SJSA1 (cell line): ENCODE measurements at regions not wholly inside any gene's neighbourhood (a gene's known extent, or its start where the extent isn't known, plus 50 kb on each side); places are given as distances from the start of the nearest gene placed in this dataset.

Source experiments
- DNase-seq, 2 experiments: peaks; one replicate each; pipeline ENCODE4 v3.0.0-alpha.2; 2015 to 2020; ENCODE audit warnings: low spot score in 2 of 2, low read depth in 1 of 2
- H3K27ac ChIP-seq: fragments of 250-450 bp; sonication (Bioruptor Pico); 2 replicates; pipeline ENCODE4 v1.5.1; 2020; ENCODE audit warnings: mild to moderate bottlenecking, moderate library complexity
- H3K27me3 ChIP-seq: fragments of 250-450 bp; sonication (Bioruptor Pico); replicated peaks from 2 replicates; pipeline ENCODE4 v1.5.1; 2020; ENCODE audit warnings: mild to moderate bottlenecking, moderate library complexity
- H3K36me3 ChIP-seq: fragments of 250-450 bp; sonication (Bioruptor Pico); 2 replicates; pipeline ENCODE4 v1.5.1; 2020; ENCODE audit warnings: mild to moderate bottlenecking
- H3K4me1 ChIP-seq: fragments of 250-450 bp; sonication (Bioruptor Pico); replicated peaks from 2 replicates; pipeline ENCODE4 v1.6.1; 2021; ENCODE audit warnings: mild to moderate bottlenecking
- H3K4me3 ChIP-seq: fragments of 250-450 bp; sonication (Bioruptor Pico); 2 replicates; pipeline ENCODE4 v1.5.1; 2020; ENCODE audit warnings: mild to moderate bottlenecking
- H3K9me3 ChIP-seq: fragments of 250-450 bp; sonication (Bioruptor Pico); replicated peaks from 2 replicates; pipeline ENCODE4 v1.5.1; 2020; ENCODE audit warnings: mild to moderate bottlenecking

GRCh38 chr12:43100231-43100630, 451.8 kb downstream of the ADAMTS20 start:
- Histone ChIP-seq H3K4me1 (peaks cover 9% of the 10 kb centered on the region), H3K27me3 (peaks cover 94% of the 10 kb centered on the region), H3K9me3 (no peaks in the 10 kb centered on the region), H3K4me3 (no peak overlapping the region), H3K27ac (no peak overlapping the region), H3K36me3 (no peaks in the 10 kb centered on the region)
- peak; percentile 57 to 62 for DNase-seq

GRCh38 chr12:43099691-43100163, 452.3 kb downstream of the ADAMTS20 start:
- Histone ChIP-seq H3K27me3 (peaks cover 94% of the 10 kb centered on the region), H3K36me3 (no peaks in the 10 kb centered on the region), H3K4me3 (no peak overlapping the region), H3K27ac (no peak overlapping the region), H3K9me3 (0 out of 2 replicates have a peak, but pooled peaks cover 3% of the 10 kb centered on the region), H3K4me1 (peaks cover 7% of the 10 kb centered on the region)
- peak; percentile 80 to 88 for DNase-seq

GRCh38 chr12:43098766-43099550, 453.0 kb downstream of the ADAMTS20 start:
- no peaks in the 10 kb centered on the region for H3K36me3 ChIP-seq
- DNase-seq = peak; percentile 56 to 81
- H3K27ac ChIP-seq = no peak overlapping the region
- H3K4me1 ChIP-seq = peaks cover 3% of the 10 kb centered on the region; the same call in 1 of the 2 replicates
- no peak overlapping the region for H3K4me3 ChIP-seq
- peaks cover 100% of the 10 kb centered on the region for H3K27me3 ChIP-seq
- 0 out of 2 replicates have a peak, but pooled peaks cover 6% of the 10 kb centered on the region for H3K9me3 ChIP-seq

DNA sequence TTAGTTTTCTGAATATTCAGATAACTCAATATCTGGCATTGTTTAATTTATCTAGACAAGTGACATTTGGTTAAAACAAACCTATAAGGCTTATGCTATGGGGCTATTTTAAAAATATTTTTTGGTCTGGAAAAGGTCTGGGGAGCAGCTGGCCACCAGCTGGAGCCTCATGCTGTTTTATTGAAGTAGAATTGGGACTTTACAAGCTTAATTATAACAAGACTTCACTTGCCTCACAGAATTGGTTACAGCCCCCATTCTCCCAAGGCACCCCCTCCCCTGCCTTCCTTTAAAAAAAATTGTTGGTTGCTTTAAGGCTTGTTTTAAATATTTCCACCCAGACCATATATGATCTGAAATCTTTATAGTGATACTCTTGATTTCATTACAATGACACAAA, 453.9 kb downstream of the ADAMTS20 start:
- no peak overlapping the region for H3K4me3 ChIP-seq
- no peak overlapping the region for H3K27ac ChIP-seq
- peaks cover 3% of the 10 kb centered on the region; the same call in 1 of the 2 replicates for H3K4me1 ChIP-seq
- H3K36me3 ChIP-seq = no peaks in the 10 kb centered on the region
- peaks cover 98% of the 10 kb centered on the region for H3K27me3 ChIP-seq
- peak; percentile 69 to 82 for DNase-seq
- 0 out of 2 replicates have a peak, but pooled peaks cover 6% of the 10 kb centered on the region for H3K9me3 ChIP-seq

DNA sequence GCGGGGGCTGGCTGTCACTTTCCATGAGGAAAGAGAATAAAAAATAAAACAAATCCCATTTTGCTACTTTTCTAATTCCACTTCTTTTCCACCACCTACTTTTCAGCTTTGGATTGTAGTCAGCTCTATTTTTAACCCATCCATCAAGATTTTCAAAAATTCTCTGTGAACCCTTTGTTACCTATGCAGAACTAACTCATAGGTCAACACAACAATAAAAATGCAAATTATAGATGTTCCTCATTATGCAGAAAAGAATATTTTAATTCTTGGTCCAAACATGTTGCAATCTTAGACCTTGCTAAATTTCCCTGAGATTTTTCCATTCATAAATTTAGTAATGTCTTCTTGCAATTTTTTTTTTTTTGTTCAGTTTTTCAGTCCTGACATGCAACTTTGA, 454.5 kb downstream of the ADAMTS20 start:
- peaks cover 3% of the 10 kb centered on the region; the same call in 1 of the 2 replicates for H3K4me1 ChIP-seq
- no peak overlapping the region for H3K27ac ChIP-seq
- no peaks in the 10 kb centered on the region for H3K36me3 ChIP-seq
- H3K4me3 ChIP-seq = no peak overlapping the region
- H3K27me3 ChIP-seq = peaks cover 98% of the 10 kb centered on the region
- DNase-seq = peak in 1 of 2 experiments; percentile 83
- 0 out of 2 replicates have a peak, but pooled peaks cover 6% of the 10 kb centered on the region for H3K9me3 ChIP-seq

GRCh38 chr12:43095669-43096280, 456.2 kb downstream of the ADAMTS20 start:
- Histone ChIP-seq H3K27me3 (peaks cover 98% of the 10 kb centered on the region), H3K9me3 (0 out of 2 replicates have a peak, but pooled peaks cover 6% of the 10 kb centered on the region), H3K4me3 (no peak overlapping the region), H3K27ac (no peak overlapping the region), H3K4me1 (peaks cover 3% of the 10 kb centered on the region; the same call in 1 of the 2 replicates), H3K36me3 (no peaks in the 10 kb centered on the region)
- peak; percentile 75 to 81 for DNase-seq

GRCh38 chr12:43094886-43095575, 457.0 kb downstream of the ADAMTS20 start:
- no peak overlapping the region for H3K27ac ChIP-seq
- DNase-seq = peak; percentile 82 to 83
- no peaks in the 10 kb centered on the region for H3K36me3 ChIP-seq
- H3K4me3 ChIP-seq = no peak overlapping the region
- peaks cover 91% of the 10 kb centered on the region for H3K27me3 ChIP-seq
- H3K9me3 ChIP-seq = 0 out of 2 replicates have a peak, but pooled peaks cover 6% of the 10 kb centered on the region
- peaks cover 3% of the 10 kb centered on the region; the same call in 1 of the 2 replicates for H3K4me1 ChIP-seq

DNA sequence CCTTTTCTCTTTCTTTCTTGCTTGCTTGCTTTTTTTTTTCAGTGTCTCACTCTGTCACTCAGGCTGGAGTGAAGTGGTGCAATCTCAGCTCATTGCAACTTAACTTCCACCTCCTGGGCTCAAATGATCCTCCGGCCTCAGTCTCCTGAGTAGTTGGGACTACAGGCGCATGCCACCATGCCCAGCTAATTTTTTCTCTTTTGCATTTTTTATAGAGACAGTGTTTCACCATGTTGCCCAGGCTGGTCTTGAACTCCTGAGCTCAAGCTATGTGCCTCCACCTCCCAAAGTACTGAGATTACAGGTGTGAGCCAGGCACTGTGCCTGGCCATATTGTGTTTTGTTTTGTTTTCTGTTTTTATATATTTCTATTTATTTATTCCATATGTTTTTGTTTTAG, 461.0 kb downstream of the ADAMTS20 start:
- Histone ChIP-seq H3K27ac (no peak overlapping the region), H3K9me3 (0 out of 2 replicates have a peak, but pooled peaks cover 6% of the 10 kb centered on the region), H3K27me3 (peaks cover 51% of the 10 kb centered on the region), H3K4me1 (no peaks in the 10 kb centered on the region), H3K36me3 (no peaks in the 10 kb centered on the region), H3K4me3 (no peak overlapping the region)
- DNase-seq = peak; percentile 67 to 84

- Histone ChIP-seq H3K9me3 (no peaks in the 10 kb centered on the region), H3K27me3 (peaks cover 17% of the 10 kb centered on the region), H3K27ac (no peak overlapping the region)
Measured at GRCh38 chr12:43087195-43088091, 464.6 kb downstream of the ADAMTS20 start.

GRCh38 chr12:43079476-43079875, 472.5 kb downstream of the ADAMTS20 start:
- no peaks in the 10 kb centered on the region for H3K27me3 ChIP-seq
- DNase-seq = no peak
- no peaks in the 10 kb centered on the region for H3K36me3 ChIP-seq
- no peak overlapping the region for H3K27ac ChIP-seq
- H3K4me1 ChIP-seq = no peaks in the 10 kb centered on the region
- no peaks in the 10 kb centered on the region for H3K9me3 ChIP-seq
- no peak overlapping the region for H3K4me3 ChIP-seq

More at GRCh38 chr12:43087195-43088091, 464.6 kb downstream of the ADAMTS20 start:
- no peaks in the 10 kb centered on the region for H3K4me1 ChIP-seq
- H3K4me3 ChIP-seq = no peak overlapping the region
- no peaks in the 10 kb centered on the region for H3K36me3 ChIP-seq
- DNase-seq = no peak

GRCh38 chr12:43078976-43079375, 473.0 kb downstream of the ADAMTS20 start:
- no peaks in the 10 kb centered on the region for H3K9me3 ChIP-seq
- no peak overlapping the region for H3K27ac ChIP-seq
- H3K4me3 ChIP-seq = no peak overlapping the region
- H3K36me3 ChIP-seq = no peaks in the 10 kb centered on the region
- no peaks in the 10 kb centered on the region for H3K27me3 ChIP-seq
- DNase-seq = no peak
- no peaks in the 10 kb centered on the region for H3K4me1 ChIP-seq

- no peaks in the 10 kb centered on the region for H3K9me3 ChIP-seq
- no peaks in the 10 kb centered on the region for H3K4me1 ChIP-seq
- H3K27ac ChIP-seq = no peak overlapping the region
- DNase-seq = no peak
- H3K4me3 ChIP-seq = no peak overlapping the region
- no peaks in the 10 kb centered on the region for H3K27me3 ChIP-seq
- no peaks in the 10 kb centered on the region for H3K36me3 ChIP-seq
Measured at GRCh38 chr12:43072431-43072830, 479.6 kb downstream of the ADAMTS20 start.

- no peak for DNase-seq
- Histone ChIP-seq H3K27ac (no peak overlapping the region), H3K4me1 (no peaks in the 10 kb centered on the region), H3K27me3 (no peaks in the 10 kb centered on the region), H3K4me3 (no peak overlapping the region), H3K9me3 (no peaks in the 10 kb centered on the region), H3K36me3 (no peaks in the 10 kb centered on the region)
Measured at GRCh38 chr12:43069768-43070221, 480.2 kb upstream of the PRICKLE1 start.
